MM.1S (cell line): ENCODE measurements at regions not wholly inside any gene's neighbourhood (a gene's known extent, or its start where the extent isn't known, plus 50 kb on each side); places are given as distances from the start of the nearest gene placed in this dataset.

Experiments used
- EZH2phosphoT487 ChIP-seq: fragments of 300-600 bp; sonication (generic); IDR thresholded peaks from 2 replicates; pipeline ENCODE4 v1.6.1; 2018; ENCODE audit warnings: antibody characterized with exemption, low read length
- TF ChIP-seq, protein P1 (sequence below): fragments of 300-600 bp; sonication (generic); IDR thresholded peaks from 2 replicates; pipeline ENCODE4 v1.5.1; 2016; ENCODE audit warnings: antibody characterized with exemption, low read length, mixed read lengths

DNA sequence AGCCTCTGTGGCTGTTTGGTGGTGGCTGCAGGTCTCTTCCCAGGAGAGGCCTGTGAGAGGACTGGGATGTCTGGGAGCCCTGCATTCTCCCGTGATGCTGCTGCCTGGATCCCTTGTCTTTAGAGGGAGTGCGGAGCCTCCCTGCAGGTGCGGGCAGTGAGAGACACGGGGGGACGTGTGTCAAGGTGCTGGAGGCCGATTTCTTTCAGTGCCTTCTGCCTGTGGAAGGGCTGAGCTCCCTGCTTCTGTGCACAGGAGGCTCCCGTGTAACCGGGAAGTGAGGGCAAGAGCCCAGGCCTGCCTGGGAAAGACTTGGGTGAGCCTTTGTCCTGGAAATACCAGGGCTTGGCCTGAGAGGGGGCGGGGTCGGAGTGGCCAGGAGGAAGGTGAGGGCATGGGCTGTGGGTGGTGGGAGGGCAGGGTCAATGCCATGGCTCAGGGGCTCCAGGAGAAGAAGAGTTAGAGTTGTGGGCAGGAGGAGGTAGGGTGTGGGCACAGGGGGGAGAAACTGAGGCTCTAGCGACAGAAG is 372.2 kb downstream of the TMEM121 start:
- TF ChIP-seq, protein P1, sequence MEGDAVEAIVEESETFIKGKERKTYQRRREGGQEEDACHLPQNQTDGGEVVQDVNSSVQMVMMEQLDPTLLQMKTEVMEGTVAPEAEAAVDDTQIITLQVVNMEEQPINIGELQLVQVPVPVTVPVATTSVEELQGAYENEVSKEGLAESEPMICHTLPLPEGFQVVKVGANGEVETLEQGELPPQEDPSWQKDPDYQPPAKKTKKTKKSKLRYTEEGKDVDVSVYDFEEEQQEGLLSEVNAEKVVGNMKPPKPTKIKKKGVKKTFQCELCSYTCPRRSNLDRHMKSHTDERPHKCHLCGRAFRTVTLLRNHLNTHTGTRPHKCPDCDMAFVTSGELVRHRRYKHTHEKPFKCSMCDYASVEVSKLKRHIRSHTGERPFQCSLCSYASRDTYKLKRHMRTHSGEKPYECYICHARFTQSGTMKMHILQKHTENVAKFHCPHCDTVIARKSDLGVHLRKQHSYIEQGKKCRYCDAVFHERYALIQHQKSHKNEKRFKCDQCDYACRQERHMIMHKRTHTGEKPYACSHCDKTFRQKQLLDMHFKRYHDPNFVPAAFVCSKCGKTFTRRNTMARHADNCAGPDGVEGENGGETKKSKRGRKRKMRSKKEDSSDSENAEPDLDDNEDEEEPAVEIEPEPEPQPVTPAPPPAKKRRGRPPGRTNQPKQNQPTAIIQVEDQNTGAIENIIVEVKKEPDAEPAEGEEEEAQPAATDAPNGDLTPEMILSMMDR, result no peak
- no peak for TF ChIP-seq EZH2phosphoT487
